ENCODE measurements at regions not wholly inside any gene's neighbourhood (a gene's known extent, or its start where the extent isn't known, plus 50 kb on each side); places are given as distances from the start of the nearest gene placed in this dataset.

DNA sequence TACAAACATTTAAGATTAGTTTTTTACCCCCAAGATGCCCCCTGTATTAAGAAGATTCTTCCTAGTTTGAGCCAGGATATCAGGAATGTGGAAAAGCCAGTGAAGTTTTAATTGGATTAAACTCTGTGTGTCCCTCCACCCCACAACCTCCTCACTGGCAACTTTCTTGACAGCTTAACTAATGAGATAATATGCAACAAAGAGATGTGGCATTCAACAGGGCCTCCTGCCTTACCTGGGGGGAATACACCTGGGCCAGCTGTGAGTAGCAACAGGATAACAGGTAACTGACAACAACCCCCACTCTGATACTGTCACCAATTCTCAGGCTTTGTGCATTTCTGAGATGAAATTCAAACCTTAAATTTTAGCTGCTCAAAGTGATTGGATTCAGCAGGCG lies 512.3 kb downstream of the TFAP2B start:
- TF ChIP-seq, protein P1, sequence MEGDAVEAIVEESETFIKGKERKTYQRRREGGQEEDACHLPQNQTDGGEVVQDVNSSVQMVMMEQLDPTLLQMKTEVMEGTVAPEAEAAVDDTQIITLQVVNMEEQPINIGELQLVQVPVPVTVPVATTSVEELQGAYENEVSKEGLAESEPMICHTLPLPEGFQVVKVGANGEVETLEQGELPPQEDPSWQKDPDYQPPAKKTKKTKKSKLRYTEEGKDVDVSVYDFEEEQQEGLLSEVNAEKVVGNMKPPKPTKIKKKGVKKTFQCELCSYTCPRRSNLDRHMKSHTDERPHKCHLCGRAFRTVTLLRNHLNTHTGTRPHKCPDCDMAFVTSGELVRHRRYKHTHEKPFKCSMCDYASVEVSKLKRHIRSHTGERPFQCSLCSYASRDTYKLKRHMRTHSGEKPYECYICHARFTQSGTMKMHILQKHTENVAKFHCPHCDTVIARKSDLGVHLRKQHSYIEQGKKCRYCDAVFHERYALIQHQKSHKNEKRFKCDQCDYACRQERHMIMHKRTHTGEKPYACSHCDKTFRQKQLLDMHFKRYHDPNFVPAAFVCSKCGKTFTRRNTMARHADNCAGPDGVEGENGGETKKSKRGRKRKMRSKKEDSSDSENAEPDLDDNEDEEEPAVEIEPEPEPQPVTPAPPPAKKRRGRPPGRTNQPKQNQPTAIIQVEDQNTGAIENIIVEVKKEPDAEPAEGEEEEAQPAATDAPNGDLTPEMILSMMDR (IDR thresholded peaks at IDR 0.05), result no peak
- TF ChIP-seq POLR2A (IDR thresholded peaks at IDR 0.05), result no peak
- TF ChIP-seq POLR2AphosphoS5 (IDR thresholded peaks at IDR 0.05), result no peak

All from stomach (tissue), 4 donors.